HG03135 (cell line): ENCODE measurements at regions not wholly inside any gene's neighbourhood (a gene's known extent, or its start where the extent isn't known, plus 50 kb on each side); places are given as distances from the start of the nearest gene placed in this dataset.

Experiments used
- ATAC-seq: cut with Tn5 transposase; IDR thresholded peaks from one replicate; pipeline ENCODE4 v1.9.1; 2021; ENCODE audit warnings: mild to moderate bottlenecking, moderate library complexity; ENCODE audit not compliant: unreplicated experiment

DNA sequence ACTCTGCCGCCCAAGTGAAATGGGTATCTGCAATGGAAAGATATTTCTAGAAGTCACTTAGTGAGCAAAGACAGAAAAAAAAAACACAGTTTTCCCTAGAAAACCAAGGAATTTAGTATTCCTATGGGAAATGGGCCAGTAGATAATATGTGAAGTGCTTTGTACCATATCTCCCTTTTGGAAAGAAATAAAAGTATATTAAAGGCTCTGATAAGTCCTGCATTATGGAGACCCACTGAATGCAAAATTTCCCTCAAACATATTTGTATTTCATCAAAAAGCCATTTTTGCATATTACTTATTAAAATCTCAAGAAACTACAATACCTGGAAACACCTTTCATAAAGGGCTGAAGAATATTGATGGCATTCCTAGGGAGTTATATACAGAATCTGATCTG lies 51.6 kb upstream of the DYNLRB2 start:
- no peak for ATAC-seq

DNA sequence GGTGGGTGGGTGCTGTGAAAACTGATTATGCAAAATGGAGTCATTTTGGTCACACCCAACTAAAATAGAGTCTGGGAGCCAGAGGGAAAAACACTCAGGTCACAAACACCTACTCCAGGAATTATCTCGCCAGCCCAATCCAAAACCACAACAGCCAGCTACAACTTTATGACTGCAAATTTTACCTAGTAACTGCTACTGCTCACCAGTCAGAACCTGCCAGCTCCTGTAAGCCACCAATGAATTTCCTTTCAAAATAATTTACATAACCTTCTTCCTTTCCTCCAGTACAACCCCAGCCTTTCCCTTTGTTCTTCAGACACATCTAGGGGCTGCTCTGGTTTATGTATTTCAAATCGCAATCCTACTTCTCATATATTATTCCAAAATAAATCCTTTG lies 52.6 kb upstream of the DYNLRB2 start:
- ATAC-seq, result no peak

DNA sequence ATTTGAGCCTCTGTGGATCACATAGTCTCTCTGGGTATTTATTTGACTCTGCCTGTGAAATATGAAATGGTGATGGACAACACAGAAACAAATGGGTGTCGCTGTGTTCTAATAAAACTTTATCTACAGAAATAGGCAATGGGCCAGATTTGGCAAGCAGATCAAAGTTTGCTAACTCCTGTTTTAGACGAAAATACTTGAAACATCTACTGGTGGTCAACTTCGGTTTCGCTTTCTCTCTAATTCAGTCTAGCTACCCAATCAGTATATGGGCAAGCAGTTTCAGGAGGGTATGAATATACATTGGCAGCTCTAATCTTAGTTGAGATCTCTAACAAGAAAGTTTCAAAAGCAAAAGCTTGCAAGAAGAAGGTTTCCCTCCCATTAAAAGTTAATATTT lies 60.1 kb upstream of the DYNLRB2 start:
- peak; percentile 69 for ATAC-seq

DNA sequence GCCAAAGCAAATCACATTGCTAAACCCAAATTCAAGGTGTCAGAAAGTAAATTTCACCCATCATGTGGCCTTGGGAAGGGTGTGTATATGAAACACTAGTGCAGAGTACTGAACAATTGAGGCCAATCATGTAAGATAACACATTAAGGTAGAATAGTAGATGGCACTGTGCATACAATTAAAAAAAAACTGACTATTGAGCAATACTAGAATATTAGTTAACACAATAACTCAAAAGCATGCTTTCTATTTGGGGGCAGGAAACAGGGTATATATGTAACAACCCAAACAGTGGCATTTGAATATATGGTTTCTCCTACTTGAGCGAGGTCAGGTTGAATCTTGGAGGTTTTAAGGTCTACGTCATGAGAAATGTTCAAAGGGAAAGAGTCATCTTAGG lies 63.0 kb upstream of the DYNLRB2 start:
- ATAC-seq, result no peak

DNA sequence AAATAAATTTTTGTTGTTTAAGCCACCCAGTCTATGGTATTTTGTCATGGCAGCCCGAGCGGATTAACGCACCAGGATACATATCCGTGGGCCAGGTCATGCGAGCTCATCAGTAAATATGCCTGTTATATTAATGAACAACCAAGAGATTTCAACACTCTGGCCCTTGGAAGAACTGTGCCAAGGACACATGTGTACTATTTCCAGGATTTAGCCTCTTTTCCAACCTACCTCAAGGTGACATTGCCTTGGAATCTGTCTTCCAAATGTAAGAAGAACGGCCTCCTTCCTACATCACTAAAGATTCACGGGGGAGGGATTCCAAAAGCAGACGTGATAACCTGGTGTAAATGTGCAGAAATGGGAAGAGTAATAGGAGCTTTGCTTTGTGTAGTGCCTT lies 72.8 kb upstream of the DYNLRB2 start:
- no peak for ATAC-seq

DNA sequence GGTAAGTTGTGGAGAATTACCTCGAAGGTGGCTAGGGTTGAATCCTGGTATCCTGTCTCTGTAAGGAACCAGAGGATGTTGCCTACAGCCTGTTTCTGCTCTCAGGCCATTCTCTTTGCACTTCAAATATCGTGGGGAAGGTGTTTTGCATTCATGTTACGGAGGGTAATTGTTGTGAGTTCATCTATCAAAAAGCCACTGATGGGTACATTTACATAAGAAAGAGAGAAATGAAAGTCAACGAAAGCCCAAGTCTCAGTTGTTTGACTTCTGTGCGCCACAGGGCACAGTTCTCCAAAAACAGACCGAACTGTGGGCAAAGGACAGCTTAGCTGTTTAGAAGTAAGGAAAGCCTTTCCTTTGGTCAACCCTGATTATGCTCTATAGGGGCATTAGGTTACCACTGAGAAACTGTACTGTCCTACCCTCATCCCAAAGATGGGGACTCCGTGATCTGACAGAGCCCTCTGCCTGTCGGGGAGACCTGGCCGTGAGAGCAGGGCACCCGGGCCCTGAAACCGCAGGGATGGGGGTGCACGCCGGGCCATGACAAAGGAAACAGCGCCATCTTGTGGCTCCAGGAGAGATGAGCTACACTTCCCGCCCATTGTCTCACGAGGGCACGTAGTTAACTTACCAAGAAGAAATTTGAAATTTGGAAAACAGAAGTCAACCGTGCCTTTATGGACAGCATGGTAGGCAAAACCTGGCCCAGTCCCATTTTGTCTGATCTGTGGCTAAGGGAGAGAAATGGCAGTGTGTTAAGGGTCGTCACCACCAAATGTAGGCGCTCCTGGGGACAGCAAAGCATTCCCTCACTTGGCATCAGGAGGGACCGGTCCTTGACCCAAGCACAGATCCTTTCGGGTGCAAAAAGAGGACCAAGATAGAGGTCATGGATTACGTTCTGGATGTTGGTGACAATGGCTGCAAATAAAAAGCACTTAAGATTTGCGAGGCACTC lies 74.5 kb upstream of the DYNLRB2 start:
- ATAC-seq, result peak; percentile 70

DNA sequence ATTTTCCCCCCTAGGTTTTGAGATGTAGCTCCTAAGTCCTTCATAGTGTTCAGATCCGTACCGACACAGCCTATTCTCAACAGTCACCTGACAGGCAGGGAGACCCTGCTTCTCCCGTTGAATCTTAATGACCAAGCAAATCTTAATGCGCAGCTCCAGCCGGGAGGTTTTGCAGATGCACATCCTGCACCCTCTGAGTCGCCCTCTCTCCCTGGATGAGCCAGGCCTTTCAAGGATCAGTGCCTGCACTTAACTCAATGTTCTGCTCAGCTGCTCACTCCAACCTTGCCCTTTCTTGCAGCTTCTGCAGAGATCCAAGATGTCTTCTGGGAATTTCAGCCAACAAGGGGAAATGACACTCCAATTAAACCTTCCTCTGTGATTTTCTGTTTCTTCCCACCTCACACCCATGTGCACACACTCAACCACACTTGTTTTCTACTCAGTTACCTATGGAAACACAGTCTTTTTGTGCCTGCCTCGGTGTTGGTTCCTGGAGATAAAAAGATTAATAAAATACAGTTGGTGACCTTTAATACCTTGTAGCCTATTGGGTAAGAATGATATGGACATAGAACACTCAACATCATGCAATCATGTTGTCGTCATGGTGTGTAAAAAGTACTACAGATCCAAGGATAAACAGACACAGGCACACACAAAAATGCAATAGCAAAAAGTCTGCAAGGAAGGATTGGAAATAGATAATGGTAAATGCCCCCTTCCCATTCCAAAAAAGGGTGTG lies 76.9 kb upstream of the DYNLRB2 start:
- ATAC-seq, result no peak

DNA sequence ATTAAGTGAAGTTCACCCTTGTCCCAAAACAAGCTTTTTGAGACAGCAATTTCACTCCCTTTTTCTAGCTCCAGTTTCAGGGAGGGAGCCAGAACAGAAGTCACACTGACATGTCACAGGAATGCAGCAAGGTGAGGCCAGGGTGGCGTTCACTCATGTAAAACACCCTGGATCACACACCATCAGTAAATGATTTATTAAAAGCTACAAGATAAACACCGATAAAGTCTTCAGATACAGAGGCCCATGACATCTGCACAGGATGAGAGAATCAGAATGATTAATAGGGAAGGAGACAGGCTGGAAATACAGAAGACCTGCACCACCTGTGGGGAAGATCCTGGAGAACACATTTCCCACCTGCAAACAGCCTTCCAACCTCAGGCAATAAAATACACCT lies 77.5 kb upstream of the DYNLRB2 start:
- ATAC-seq, result no peak

DNA sequence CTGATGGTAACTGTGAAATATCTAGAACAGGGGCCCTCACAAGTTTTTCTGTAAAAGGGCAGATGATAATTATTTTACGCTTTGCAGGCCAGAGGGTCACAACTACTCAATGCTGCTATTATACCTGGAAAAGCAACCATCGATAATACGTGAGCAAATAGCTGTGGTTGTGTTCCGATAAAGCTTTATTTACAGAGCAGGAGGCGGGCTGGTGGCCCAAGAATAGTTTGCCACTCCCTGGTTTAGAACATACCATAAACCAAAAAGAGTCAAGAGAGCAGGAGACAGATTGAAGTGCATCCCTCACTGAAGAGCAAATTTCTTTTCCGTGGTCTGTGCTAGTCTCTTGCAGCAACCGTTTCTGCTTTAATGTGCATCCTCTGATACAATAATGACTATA lies 77.9 kb upstream of the DYNLRB2 start:
- no peak for ATAC-seq

DNA sequence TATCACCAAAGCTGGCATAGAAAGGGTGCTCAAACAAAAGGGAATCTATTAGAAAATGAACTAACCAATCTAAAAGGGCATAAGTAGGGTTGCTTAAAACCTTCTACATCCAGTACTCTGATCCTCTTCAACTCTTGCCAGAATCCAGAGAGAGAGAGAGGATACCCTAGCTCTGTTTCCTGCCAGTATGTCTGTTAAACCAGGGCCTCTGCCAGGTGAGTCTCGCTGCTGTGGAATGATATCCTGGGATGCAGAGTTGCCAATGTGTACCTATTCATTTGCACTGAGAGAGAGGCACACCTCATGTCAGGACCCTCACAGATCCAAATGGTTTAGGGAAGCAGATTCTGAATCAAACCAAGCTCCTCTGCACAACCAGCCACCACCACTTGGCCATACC lies 79.8 kb upstream of the DYNLRB2 start:
- ATAC-seq, result no peak

DNA sequence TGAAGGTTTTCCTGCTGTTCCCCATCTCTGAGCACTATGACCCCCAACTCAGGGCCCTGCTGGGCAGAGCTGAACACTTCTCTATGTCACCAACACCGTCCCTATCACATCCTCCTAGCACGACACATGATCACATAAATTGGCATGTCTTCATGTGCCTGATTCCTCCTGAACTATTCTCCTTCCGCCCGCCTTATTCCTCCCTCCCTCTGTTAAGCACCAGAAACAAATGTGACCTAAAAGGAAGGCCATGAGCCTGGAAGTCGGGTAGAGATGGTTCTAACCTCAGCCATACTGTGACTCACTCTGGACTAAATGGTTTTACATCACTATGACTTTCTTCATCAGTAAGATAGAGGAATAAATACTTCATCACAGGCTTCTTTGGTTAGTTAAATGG lies 80.8 kb upstream of the DYNLRB2 start:
- no peak for ATAC-seq

DNA sequence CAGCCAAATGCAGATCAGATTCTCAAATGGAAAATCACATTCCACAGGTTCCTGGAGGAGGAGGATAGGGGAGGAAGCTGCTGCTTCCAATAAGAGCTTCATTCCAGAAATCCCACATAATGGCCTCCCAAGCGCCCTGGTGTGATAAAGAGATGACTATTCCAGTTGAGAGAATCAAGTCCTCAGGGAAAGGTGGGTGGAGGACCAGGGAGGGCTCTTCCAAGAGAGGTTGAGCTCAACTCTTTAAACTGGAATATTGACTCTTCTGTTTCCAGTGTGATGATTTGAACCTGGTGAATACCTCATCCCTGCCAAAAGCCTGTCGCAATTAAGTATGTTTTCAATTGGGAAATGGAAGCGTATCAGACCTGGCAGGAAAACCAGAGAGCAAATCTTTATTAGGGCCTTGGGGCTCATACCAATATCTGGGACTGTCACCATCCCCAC lies 81.4 kb upstream of the DYNLRB2 start:
- ATAC-seq, result no peak

DNA sequence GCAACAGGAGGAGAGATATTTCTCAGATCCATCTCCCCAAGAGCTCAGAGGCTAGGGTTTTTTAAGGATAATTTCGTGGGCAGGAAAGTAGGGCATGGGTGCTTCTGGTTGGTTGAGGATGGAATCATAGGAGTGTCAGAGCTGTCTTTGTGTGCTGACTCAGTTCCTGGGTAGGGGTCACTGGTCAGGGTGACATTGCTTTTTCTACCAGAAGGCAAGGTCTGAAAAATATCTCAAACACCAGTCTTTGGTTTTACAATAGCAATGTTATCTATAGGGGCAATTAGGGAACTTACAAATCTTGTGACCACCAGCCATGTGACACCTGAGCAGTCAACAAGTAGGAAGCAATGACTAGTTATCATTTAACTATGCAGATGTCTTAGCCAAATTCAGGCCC lies 82.9 kb upstream of the DYNLRB2 start:
- ATAC-seq, result no peak

DNA sequence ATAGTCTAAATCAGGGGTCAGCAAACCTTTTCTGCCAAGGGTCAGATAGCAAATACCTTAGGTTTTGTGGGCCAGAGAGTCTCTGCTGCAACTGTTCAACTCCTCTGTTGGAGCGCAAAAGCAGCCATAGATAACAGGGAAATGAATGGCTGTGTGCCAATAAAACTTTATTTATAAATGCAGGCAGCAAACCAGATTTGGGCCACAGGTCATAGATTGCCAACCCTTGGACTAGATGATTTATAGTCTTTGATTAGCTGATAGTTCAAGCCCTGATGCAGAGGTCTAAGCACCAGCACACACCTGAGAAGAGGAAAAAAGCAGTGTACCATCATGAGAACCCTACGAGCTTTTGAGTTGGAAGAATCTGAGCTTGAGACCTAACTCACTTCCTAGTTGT lies 86.0 kb upstream of the DYNLRB2 start:
- no peak for ATAC-seq

DNA sequence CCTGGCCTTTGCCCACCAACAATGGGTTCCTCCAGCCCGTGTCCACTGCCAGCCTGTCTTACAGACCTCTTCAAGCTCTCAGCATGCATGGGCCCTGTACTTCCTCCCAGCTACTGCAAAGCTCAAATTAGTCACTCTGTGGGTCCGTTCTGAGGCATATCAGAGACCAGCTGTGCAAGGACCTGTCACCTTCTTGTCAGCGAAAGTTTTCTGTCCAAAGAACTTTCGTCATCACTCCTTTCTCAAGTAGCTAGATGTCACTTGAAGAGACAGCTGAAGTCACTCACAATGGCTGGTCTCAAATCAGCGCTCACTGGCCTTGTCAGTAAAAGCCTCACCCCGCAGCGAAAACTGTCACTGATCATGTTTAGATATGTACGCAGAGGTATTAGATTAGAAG lies 91.4 kb upstream of the DYNLRB2 start:
- no peak for ATAC-seq

DNA sequence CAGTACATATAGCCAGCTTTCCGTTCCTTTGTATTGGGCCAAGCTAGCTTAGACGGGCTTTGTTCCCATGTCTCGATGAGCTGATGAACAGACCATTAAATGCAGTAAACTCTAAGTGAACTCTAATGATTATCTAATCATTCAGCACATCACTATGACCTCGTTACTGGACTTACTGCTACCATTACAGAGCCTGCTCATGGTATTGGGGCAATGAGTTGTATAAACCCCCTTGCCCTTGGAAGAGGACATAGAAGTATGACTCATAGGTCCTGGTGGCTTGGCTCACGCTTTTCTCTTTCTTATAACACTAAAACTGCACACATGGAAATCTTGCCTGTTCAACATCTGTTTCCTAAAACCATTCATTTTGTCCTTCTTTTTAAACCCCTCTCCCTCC lies 93.6 kb upstream of the DYNLRB2 start:
- ATAC-seq, result no peak

DNA sequence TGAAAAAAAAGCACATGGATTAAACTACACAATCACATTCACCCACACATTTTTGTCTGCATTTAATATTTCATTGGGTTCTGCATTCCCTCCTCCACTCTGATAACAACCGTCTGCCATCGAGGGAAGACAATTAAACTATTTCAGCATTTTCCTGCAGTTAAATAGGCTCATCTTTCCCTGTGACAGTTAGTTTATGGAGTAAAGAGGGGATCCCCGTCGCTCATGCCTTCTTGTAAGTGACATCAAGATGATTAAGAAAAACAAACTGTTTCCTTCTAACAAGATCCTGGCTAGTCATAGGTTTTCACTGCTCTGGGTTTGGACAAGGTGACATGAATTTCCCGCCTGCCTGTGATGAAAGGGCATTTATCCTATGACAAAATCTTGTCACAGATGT lies 98.0 kb upstream of the DYNLRB2 start:
- ATAC-seq, result no peak

DNA sequence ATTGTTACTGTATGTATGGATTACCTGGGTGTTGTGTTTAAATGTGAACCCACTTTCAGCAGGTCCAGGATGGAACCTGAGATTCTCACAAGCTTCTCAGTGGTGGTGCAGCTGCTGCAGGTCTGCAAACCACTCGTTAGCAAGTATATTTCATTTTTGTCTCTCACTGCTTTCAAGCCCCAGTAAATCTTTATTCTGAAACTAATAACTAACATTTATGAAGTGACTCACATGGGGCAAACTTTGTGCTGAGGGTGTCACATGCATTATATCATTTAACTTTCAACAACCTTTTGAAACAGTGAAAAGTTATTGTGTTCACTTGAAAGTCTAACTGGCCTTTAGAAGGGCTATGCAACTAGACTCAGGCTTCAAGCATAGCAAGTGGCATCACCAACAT lies 98.9 kb upstream of the DYNLRB2 start:
- no peak for ATAC-seq

DNA sequence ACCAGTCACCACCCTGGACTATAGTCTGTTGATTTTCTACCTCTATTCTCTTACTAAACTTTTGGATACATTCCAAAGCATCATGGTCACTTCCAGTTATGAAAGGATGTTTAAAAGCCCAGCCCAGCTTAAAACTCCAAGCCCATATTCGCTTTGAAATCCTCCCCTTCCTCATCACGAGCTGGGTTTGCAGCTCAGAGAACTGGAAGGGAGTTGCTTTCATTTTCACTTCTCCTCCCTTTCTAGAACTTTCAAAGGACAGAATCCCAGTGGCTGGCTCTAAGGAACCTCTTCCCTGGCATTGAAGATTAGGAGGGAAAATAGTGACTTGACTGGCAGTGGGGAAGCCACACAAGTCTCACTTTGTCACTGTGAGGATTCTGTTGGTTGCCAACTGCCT lies 100.1 kb upstream of the DYNLRB2 start:
- no peak for ATAC-seq

DNA sequence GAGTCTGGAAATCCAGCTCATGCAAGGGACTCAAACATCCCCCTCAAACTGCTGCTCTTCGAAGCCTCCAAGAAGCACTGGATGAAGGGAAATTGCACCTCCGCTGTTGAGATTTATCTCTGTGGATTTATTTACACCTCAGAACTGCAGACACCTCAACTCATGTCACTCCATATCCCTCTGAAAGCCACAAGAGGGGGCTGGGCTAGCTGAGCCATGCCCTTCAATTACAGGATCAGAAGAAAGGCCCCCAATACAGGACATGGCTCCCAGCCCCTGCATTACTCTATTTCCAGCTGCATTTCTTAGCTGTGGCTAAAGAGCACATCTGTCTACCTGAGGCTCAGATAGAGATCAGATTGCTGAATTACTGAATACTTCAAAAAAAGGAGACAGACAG lies 103.1 kb upstream of the DYNLRB2 start:
- ATAC-seq, result no peak

DNA sequence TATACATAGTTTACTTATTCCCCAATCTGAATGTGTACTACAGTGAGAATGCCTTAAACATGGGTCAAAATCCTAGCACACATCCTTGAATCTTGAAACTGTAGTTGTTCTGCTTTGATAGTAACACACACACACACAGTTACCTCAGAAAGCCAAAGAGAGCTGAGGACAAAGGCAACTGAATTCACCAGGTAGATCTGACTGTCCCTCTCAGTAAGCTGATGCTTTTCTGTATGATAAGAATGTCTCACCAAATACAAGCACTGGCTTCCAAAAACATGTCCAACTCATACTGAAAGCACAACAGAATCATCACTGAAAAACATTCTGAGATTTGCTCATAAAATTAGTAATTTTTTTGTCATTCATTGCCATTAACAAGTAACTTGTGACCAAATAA lies 104.3 kb upstream of the DYNLRB2 start:
- no peak for ATAC-seq

DNA sequence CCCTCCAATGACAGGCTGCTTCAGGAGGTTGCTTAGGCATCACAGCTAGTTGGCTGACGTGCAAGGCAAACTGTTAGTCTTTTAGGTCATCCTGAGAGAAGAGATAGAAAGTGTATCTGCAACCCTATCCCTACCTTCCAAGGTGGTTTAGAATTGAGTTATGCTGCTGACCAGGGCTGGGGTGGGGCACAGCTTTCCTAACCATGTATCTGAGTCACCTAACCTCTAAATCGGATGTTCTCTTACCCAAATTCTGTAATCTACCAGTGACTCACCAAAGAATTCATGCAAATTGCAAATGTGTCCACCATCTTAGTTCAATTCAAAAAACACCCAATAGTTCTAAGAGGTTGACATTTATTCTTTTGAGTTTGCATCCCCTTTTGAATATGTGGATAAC lies 107.2 kb upstream of the DYNLRB2 start:
- ATAC-seq, result no peak
